ENCODE measurements at regions not wholly inside any gene's neighbourhood (a gene's known extent, or its start where the extent isn't known, plus 50 kb on each side); places are given as distances from the start of the nearest gene placed in this dataset.
A peak's percentile ranks its signal among the peaks of the same experiment; 100 is the strongest.

DNA sequence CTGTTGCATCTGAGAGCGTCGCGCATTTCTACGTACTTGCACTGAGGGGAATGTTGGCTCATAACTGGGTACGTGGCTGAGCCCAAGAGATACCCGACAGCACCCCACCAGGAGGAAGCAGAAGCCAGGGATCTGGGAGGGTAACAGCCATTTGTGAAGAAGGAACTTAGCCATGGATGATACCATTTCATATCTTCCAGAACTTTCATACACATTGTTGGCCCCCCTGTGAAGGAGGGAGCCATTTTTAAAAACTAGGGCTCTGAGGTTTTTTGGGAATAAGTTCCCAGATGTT, 101.4 kb upstream of the SLC44A1 start:
- DNase-seq (ENCODE audit: low read depth in 4 of 4, low spot score in 1 of 4), result no peak

DNA sequence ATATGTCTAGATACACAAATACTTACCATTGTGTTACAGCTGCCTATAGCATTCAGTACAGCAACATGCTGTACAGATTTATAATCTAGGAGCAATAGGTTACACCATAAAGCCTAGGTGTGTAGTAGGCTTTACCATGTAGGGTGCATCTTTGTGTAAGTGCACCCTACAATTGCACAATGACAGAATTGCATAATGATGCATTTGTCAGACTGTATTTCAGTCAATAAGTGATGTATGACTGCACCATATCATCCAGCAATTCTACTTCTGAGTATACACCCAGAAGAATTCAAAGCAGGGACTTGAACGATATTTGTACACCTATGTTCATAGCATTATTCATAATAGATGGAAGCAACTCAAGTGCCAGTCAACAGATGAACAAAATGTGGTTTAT, 100.4 kb upstream of the SLC44A1 start:
- no peak for DNase-seq (ENCODE audit: low read depth in 4 of 4, low spot score in 1 of 4)

DNA sequence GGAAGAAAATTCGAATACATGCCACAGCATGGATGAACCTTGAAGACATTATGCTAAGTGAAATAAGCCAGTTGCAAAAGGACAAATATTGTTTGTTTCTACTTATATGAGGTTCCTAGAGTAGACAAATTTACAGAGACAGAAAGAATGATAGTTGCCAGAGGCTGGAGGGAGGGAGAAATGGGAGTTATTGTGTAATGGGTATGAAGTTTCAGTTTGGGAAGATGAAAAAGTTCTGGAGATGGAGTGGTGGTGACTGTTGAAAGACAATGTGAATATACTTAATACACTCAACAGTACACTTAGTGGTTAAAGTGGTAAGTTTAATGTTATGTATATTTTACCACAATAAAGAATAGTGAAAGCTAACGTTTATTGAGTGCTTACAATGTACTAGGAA, 99.6 kb upstream of the SLC44A1 start:
- DNase-seq (ENCODE audit: low read depth in 4 of 4, low spot score in 1 of 4), result no peak

DNA sequence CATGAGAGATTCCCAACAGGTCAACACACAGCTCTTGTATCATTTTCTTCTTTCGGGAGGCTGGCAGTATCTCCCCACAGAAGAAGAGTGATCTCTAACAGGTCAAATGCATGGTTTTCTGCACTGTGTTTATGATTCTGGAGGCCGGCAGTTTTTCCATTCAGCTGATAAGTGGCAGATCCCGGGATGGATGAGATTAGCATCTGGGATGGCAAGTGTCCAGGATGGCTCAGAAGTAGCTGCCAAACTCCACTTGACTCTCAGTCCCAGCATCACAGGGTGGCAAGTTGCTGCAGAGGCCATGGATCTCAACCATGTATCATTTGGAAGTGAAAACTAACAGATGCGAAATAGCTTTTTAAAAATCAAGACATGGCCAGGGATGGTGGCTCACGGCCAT, 97.8 kb upstream of the SLC44A1 start:
- no peak for DNase-seq (ENCODE audit: low read depth in 4 of 4, low spot score in 1 of 4)

DNA sequence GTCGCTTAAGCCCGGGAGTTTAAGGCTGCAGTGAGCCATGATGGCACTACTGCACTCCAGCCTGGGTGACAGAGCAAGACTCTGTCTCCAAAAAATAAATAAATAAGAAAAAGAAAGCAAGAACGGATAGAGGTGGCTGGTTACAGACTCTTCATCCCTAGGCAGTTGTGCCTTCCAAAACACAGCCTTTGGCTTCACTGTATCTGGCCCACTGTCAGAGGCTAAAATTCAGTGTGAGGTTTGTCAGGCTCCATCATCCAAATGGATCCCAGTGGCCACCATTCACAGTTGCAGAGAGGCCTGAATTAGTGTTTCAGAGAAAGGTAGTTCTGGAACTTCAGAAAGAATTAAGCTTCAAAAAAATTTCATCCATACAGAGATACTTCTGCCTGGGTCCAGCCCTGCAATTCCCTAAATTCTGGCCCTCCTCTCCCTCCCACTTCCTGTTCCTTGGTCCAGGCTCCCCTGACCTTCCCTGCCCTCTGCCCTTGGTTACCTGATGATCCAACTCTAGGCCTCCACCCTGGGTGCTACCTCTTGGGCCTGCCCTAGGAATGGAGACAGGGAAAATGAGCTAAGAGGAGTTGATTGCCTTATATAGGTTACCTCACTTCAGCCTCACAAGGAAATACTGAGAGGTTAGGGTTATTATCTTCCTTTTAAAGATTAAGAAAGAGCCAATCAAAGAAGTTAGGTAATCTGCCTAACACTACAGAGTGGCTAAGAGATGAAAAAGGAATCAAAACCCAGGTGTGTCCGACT, 97.2 kb upstream of the SLC44A1 start:
- DNase-seq (ENCODE audit: low read depth in 4 of 4, low spot score in 1 of 4), result no peak

DNA sequence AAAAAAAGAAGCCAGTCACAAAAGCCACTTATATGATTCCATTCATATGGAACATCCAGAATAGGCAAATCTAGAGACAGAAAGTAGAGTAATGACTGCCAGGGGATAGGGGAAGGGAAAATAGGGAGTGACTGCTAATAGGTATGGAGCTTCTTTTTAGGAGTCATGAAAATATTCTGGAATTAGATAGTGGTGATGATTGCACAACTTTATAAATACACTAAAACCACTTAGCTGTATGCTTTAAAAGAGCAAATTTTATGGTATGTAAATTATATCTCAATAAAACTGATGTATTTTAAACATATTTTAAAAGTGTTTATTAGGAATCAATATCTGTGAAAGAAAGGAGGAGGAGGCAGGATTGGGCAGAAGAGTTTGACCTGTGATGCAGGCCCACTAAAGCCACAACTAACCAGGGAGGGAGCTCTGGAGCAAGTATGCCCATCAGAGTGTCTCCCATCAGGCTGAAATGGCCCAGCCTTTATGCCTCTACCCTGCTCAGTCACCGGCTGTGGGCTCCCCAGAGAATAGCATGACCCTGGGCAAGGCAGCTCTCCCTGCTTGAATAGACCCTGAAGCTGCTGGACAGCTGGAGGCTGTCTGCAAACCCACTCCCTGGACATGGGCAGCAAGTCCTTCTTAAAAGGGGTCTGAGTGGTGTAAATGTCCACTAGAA, 96.0 kb upstream of the SLC44A1 start:
- DNase-seq (ENCODE audit: low read depth in 4 of 4, low spot score in 1 of 4), result no peak

DNA sequence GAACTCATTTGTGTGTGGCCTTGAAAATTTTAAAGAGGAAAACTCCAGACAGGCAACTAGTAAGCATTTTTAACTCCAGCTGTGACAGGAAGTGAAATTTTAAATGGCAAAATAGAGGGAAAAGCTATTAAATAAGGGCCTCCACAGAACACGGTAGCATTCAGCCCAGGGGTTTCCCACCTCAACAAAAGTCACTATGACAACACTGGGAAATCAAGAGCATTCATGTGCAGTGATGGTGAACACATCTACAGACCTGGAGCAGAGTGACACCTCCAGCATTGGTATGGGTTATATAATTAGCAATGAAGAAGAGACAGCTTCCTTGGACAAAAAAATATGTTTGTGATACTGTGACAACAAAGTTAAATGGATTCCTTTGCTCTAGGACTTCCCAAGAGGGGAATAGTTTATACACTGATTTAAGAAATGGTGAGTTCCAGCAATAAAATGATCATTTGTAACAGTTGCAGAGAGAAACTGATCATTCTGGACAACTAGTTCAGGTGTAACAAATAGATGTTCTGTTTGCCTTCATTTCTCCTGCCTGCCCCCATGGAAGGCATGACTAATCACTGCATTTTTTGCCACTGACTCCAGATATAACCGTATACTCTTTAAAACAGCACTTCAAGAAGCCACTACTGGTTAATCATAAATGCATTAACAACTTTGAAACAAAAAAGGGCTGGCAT, 93.3 kb upstream of the SLC44A1 start:
- no peak for DNase-seq (ENCODE audit: low read depth in 4 of 4, low spot score in 1 of 4)

DNA sequence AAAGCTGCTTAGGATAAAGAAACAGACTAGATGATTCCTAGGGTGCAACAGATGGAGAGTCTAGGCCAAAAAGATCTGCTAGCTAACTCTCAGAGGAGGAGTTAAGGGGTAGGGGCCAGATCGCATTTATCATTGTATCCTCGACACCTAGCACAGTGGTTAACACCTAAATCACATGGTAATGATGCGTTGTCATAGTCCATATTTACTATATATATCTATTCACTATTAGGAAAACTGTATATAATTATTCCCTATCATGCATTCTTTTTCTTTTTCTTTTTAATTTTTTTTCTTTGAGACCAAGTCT, 92.8 kb upstream of the SLC44A1 start:
- DNase-seq (ENCODE audit: low read depth in 4 of 4, low spot score in 1 of 4), result no peak

DNA sequence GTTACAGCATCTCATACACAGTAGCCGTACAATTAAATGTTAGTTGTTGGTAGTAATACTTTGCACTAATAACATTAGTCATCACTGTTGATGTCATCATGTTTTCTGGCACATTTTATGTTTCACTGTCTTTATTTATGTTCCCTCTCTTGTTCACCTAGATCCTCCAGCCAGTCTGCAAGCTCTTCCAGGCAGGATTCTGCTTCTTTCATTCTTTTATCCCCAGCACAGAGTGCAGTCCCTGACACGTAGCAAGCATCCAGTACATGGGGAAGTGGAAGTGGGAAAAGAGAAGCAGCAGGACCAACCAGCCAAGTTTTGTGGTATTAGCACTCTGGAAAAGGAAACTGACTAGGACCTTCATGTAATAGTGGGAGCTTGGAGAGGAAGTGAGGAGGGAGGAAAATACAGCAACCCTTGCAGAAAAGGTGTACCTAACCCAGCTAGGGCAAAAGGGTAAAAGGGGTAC, 89.7 kb upstream of the SLC44A1 start:
- DNase-seq (ENCODE audit: low read depth in 4 of 4, low spot score in 1 of 4), result no peak

DNA sequence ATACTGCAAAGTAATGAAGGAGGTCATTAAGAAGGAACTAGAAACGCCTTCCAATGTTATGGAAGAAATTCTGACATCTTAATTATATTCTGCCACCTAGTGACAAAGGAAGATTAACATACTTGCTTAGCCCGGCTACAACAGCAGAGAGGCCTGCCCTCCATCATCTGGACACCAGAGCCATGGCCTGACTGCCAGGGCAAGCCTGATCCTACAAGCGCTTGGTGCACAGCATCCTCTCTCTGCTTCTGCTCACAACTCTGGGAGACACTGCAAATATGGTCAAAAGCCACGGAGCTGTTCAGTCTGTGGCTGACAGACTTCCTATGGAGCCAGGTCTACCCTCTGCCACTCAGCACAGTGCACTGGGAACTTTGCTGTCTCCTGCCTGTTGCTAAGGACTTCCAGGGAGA, 87.3 kb upstream of the SLC44A1 start:
- DNase-seq (ENCODE audit: low read depth in 4 of 4, low spot score in 1 of 4), result peak in 1 of 4 experiments; percentile 3

DNA sequence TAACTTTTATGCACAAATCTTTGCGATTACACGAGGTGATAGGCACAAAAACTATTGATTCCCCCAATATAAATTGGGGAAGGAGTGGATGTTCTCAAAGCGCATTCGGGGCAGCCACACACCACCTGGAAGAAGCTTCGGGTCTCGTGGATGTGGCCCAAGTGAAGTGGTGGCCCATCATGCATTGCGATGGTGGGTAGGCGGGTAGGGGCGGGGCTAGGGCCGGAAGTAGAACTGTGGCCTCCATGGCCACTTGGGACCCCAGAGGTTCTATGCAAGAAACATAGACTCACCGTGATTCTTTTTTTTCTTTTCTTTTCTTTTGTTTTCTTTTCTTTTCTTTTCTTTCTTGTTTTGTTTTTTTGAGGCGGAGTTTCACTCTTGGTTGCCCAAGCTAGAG, 86.4 kb upstream of the SLC44A1 start:
- DNase-seq (ENCODE audit: low read depth in 4 of 4, low spot score in 1 of 4), result no peak

DNA sequence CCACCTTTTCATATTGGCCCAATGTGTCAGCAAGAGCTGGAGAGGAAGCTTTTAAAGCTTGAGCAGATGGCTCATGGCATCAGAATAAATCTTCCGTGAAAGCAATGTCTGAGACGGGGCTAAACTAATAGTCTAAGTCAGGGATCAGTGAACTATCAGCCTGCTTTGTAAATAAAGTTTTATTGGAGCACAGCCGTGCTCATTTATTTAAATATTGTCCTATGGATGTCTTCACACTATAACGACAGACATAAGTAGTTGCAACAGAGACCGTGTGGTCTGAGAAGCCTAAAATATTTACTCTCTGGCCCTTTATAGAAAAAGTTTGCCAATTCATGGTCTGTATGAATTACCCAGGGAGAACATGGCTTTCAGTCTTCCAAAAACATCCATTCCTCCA, 85.6 kb upstream of the SLC44A1 start:
- DNase-seq (ENCODE audit: low read depth in 4 of 4, low spot score in 1 of 4), result no peak

DNA sequence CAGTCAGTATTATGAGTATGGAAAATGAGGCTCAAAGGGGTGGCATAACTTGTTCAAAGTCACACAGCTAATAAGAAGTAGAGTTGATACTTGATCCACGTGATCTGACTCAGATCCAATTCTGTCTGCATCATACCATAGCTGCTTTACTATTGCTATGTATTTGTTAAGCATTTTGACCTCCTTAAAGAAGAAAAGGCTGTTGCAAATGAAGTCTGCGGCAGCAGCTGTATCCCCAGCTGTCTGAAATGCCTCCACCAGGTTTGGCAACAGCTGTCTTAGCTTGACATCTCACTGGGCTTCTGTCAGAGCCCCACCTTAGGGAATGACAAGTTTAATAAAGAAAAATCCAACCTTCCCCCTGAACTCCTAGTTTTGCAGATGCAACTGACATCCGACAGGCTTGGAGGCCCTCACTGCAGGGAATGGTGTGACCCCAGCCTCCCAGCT, 75.6 kb upstream of the SLC44A1 start:
- no peak for DNase-seq (ENCODE audit: low read depth in 4 of 4, low spot score in 1 of 4)

DNA sequence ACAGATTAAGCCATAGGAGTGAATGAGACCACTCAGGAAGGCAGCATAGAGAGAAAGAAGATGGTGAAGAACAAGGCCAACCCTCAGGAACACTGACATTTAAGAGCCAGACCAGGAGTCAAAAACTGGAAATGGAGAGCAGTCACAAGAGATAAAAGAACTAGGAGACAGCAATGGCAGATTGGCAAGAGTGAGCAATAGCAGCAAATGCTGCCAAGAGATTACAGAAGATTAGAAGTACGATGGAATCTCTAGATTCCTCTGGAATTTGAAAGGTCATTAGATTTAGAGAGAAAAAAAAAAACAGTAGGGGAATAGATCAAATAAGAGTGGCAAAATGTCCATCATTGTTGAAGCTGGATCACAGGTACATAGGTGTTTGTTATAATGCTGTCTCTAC, 73.4 kb upstream of the SLC44A1 start:
- DNase-seq (ENCODE audit: low read depth in 4 of 4, low spot score in 1 of 4), result no peak

DNA sequence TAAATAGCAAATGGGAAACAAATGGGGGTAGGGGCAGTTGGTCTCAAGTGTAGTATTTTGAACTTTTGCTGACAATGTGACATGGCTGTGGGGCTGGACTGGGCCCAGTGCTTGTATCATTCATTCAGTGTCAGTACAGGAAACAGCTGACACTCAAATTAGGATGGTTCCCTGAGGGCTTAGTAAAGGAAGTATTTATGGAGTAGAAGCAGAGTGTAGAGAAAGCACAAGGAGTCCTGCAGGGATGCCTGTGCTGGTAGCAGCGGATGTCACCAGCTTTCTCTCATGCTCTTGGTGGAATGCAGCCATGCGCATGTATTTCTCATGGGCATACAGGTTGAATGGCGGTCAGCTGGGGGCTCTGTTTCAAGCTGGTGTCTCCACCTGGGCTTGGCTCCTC, 72.9 kb upstream of the SLC44A1 start:
- no peak for DNase-seq (ENCODE audit: low read depth in 4 of 4, low spot score in 1 of 4)

DNA sequence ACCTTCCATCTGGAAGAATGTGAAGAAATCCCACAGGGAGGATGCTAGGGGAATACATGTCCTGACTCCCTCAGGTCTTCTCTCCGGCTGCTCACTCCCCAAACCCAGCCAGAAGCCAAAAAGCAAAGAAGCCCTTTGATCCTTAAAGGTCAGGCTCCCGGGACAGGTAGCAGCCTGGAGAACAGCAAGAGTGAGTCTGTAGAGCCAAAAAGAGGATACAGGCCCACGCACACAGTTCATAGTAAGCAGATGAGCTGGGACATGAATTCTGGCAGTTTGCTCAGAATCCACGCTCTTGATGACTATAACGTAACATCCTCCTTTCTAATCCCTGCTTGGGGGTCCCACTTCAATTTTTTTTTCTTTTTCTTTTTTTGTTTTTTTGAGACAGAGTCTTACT, 72.0 kb upstream of the SLC44A1 start:
- no peak for DNase-seq (ENCODE audit: low read depth in 4 of 4, low spot score in 1 of 4)

DNA sequence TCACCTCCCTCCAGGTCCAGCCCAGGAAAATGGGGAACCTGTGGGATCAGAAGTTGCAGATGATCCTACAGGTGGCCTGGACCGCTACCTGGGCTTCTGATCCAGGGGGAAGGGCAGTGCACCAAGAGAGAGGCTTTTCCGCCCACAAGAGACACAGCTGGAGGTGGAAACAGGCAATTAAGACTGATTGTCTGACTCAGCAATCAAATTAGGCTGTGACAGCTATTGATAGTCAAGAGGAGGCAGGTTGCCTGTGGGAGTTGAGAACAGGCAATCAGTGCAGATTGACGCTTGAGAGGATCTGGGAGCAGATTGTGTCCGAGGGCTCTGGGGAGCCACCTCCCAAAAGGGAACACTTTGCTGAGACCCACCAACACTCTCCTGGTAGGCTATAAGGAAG, 71.1 kb upstream of the SLC44A1 start:
- no peak for DNase-seq (ENCODE audit: low read depth in 4 of 4, low spot score in 1 of 4)

DNA sequence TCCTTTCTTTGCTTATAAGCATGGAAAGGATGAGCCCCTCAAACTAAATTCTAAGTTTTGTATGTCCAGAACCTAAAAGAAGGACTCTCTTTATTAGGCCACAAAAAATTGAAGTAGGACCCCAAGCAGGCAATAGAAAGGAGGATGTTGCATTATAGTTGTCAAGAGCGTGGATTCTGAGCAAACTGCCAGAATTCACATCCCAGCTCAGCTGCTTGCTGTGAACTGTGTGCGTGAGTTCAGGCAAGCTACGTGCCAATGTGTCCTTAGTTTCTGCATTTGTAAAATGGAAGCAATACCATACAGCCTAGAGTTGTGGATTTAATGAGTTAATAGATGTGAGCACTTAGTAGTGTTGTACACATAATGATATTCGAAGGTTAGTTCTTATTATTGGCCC, 70.6 kb upstream of the SLC44A1 start:
- DNase-seq (ENCODE audit: low read depth in 4 of 4, low spot score in 1 of 4), result no peak

DNA sequence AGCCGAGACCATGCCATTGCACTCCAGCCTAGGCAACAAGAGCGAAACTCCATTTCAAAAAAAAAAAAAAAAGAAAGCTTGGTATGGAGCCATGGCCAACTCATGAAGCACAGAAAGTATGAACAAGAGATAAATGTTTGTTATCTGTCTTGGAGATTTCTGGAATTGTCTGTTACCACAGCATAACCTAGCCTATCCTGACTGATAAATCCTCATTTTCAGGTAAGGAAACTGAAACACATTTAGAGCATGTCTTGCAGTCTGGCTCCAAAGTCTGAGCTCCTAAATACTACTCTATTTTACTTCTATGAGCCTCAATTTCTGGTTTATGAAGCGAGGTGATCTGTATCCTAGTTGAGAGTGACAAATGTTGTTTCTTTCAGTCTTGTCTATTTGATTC, 68.3 kb upstream of the SLC44A1 start:
- DNase-seq (ENCODE audit: low read depth in 4 of 4, low spot score in 1 of 4), result no peak

DNA sequence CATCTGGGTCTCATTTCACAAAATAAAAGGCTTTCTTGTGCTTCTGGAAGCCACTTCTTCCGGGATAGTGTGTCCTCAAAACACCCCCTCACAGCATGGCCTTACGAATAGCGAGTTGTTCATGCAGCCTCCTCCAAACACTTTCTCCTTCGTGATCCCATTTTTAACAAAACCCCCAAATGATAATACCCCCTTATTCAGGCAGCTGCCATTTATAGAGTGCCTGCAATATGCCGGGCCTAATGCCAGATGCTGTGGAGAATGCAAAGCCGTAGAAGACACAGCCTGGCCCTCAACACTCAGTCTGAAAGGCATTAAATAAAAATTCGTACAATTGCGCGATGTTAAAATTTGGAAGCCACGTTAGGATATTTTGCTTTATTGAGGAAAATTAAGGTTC, 66.4 kb upstream of the SLC44A1 start:
- no peak for DNase-seq (ENCODE audit: low read depth in 4 of 4, low spot score in 1 of 4)

DNA sequence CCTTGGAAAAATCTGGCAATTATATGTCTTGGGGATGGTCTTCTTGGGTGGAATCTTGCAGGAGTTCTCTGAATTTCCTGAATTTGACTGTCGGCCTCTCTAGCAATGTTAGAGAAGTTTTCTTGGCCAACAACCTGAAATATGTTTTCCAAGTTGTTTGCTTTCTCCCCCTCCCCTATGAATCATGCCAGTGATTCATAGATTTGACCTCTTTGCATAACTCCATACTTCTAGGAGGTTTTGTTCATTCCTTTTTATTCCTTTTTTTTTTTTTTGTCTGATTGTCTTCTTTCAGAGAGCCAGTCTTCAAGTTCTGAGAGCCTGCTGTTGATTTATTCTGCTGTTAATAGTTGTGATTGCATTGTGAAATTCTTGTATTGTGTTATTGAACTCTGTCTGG, 56.7 kb upstream of the SLC44A1 start:
- DNase-seq (ENCODE audit: low read depth in 4 of 4, low spot score in 1 of 4), result no peak

DNA sequence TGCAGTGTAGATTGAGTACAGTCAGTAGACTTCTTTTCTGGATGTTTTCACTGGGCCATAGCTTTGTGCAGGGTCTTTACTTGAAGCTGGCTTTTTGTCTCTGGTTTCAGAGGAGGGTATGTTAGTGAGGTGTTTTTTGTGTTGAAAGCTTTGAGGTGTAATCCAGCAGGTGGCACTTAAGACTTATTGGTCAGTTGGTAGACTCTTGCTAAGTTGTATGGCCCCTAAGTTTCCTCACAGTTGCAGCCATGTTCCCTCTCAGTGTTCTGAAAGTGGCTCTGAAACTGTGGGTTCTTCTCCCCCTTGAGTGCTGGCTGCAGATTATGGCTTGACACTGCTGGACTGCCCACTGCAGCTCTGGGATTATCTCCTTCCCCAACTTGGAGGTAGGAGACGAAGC, 55.7 kb upstream of the SLC44A1 start:
- DNase-seq (ENCODE audit: low read depth in 4 of 4, low spot score in 1 of 4), result no peak
